Omental fat pad (tissue), 3 donors: ENCODE measurements at regions not wholly inside any gene's neighbourhood (a gene's known extent, or its start where the extent isn't known, plus 50 kb on each side); places are given as distances from the start of the nearest gene placed in this dataset.

Source experiments
- ATAC-seq: fragments of 150-250 bp; one replicate; pipeline ENCODE4 v1.9.1; 2016; ENCODE audit warnings: mild to moderate bottlenecking, moderate library complexity; ENCODE audit not compliant: low FRiP score
- DNase-seq: peaks from one replicate; pipeline ENCODE4 v3.0.0-alpha.2; 2019; ENCODE audit warnings: low spot score
- TF ChIP-seq, protein P1 (sequence below), 3 donors: fragments of 450-650 bp; IDR thresholded peaks; one replicate each; pipeline ENCODE4 v1.5.1; 2016 to 2017; ENCODE audit warnings: antibody characterized with exemption in 3 of 3, mild to moderate bottlenecking in 3 of 3, moderate library complexity in 2 of 3

DNA sequence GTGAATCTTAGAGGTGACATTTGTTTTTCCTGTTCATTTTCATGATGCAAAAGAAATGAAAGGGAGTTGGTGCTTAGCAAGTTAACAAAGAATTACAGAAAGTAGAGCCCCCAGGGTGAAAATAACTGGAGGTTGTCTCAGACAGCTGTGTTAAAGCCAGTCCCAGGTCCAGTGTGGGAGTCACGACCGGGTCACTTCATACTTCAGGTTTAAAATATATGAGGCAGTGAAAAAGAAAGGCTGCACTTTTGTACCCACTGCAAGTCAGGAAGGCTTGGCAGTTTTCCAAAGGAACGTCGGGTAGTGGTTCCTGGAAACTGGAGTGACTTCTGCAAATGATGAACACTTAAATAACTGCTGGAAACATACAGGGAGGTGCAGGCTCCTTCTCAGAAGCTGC, 91.5 kb upstream of the THBS2 start:
- TF ChIP-seq, protein P1, sequence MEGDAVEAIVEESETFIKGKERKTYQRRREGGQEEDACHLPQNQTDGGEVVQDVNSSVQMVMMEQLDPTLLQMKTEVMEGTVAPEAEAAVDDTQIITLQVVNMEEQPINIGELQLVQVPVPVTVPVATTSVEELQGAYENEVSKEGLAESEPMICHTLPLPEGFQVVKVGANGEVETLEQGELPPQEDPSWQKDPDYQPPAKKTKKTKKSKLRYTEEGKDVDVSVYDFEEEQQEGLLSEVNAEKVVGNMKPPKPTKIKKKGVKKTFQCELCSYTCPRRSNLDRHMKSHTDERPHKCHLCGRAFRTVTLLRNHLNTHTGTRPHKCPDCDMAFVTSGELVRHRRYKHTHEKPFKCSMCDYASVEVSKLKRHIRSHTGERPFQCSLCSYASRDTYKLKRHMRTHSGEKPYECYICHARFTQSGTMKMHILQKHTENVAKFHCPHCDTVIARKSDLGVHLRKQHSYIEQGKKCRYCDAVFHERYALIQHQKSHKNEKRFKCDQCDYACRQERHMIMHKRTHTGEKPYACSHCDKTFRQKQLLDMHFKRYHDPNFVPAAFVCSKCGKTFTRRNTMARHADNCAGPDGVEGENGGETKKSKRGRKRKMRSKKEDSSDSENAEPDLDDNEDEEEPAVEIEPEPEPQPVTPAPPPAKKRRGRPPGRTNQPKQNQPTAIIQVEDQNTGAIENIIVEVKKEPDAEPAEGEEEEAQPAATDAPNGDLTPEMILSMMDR (IDR thresholded peaks at IDR 0.05), result no peak
- ATAC-seq (no peak), DNase-seq (no peak)

DNA sequence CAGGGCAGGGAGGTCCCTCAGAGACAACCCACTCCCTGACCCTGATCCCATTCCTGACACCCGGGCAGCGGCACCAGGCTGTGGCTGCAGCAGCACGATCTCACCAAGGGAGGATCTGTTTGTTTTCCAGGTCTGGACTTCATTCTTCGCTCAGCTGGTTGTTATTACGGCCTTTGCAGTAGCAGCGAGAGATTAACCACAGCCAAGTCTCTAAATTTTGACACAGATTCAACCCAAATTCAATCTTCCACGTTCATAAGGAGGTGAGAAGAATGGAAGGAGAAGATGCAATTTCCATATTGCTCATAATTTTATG, 91.1 kb upstream of the THBS2 start:
- TF ChIP-seq, protein P1 (IDR thresholded peaks at IDR 0.05), result no peak
- no peak for DNase-seq
- ATAC-seq, result no peak

DNA sequence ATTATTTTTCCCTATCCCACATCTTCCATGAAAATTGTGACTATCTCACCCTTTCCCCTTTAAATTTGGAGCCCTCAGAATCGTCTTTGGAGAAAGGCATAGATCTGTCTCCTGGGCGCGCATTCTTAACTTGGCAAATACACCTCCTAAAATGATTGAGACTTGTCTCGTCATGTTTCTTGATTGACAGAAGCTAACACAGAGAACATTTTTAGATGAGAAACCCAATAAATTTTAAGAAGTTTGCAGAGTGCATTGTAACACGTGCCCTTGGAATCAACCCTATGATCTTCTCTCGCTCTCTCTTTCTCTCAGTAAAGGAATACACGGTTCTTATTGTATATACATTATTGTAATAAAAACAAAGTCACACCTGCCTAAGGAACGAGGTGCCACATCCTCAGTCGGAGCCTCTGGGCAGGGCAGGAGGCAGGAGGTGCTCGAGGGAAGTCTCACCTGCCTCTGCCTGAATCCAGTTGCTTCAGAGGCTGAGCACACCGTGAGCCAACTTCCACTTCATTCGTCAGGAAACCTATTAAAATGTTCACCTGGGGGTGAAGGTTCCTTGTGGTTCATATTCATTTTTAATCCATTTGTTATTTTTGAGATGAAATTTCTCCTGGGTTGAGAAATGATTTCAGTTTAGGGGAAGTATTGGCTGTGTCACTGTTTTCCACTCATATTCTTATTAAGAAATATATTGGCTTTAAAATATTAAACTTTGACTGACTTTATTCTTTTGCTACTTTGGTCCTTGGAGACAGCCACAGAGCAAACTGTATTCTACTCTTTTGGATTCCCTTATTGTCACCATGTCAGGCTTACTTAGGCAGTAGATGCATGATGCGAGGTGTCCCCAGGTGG, 90.5 kb upstream of the THBS2 start:
- no peak for ATAC-seq
- TF ChIP-seq, protein P1 (IDR thresholded peaks at IDR 0.05), result no peak
- no peak for DNase-seq

DNA sequence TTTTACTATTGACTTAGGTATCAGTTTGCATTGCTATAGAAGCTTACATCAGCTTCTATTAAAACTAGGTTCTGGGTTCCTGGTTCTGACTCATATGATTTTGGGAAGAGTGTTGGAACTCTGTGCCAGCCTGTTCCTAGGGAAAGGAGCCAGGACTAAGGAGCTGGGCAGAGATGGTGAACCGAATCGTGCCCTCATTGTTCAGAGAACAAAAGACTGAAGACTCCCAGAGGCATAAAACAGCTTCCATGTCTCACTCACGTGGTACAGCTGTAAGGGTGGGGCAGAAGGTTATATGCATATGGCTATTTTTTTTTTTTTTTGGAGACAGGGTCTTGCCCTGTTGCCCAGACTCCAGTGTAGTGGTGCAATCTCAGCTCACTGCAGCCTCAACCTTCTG, 89.1 kb upstream of the THBS2 start:
- no peak for ATAC-seq

DNA sequence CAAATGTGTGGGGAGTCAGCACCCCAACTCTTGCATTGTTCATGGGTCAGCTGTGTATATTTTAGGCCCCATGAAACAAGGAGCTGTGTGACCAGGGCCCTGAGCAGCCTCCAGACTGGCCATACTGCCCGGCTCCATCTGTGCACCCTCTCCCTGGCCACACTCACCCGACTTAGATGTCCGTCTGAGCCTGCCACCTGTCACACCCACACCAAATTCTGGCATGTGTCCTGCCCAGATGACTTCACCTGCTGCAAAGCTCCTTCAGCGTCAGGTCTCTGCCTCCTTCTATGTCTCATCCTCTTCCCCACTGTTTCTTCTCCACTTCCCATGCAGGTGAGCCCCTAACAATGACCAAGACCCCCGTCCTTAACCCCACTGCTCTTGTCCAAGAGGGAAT, 88.1 kb upstream of the THBS2 start:
- ATAC-seq, result no peak
- DNase-seq, result no peak
- TF ChIP-seq, protein P1 (IDR thresholded peaks at IDR 0.05), result no peak

More for the DNA sequence above, 89.1 kb upstream of the THBS2 start:
- TF ChIP-seq, protein P1 (IDR thresholded peaks at IDR 0.05), result no peak
- no peak for DNase-seq

DNA sequence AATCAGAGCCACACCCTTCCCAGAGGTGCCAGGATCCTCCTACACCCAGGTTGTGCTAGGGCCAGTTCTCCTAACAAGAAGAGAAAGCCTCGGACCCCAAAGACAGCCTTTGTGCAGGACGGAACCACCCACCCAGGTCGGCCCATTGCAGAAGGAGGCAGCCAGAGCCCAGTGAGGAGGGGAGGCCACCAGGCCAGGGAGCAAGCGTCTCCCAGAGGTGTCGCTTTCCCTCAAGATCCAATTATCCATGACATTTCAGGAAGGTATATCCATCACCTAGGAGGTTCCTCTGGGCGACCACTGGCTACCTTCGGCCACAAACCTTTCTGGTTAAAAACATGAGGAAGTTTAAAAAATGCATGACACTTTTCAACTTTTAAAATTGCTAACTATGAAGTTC, 87.4 kb upstream of the THBS2 start:
- ATAC-seq (no peak), DNase-seq (no peak)
- TF ChIP-seq, protein P1 (IDR thresholded peaks at IDR 0.05), result no peak

DNA sequence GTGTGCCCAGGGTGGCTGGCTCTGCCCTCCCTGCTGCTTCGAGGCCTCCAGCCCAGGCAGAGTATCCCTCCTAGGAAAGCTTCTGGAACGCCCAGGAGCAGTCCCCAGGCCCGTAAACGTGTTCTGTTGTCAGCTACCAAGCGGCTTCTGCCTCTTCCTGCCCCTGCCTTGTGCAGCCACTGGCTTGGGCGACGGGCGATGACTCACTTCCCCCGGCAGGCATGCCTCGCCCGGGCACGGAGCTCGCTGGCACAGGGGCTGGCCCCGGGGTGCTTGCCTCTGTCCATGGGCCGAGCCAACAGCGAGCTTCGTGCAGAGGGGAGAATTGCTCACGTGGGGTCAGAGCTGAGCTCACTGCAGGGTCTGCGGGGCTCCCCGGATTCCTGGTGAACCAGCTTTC, 86.7 kb upstream of the THBS2 start:
- ATAC-seq, result no peak

More for the DNA sequence above, 86.7 kb upstream of the THBS2 start:
- no peak for DNase-seq
- TF ChIP-seq, protein P1 (IDR thresholded peaks at IDR 0.05), result no peak
